Activated CD4-positive, alpha-beta T cell treated with anti-CD3 and anti-CD28 coated beads for 36 hours (primary cell): ENCODE measurements at regions not wholly inside any gene's neighbourhood (a gene's known extent, or its start where the extent isn't known, plus 50 kb on each side); places are given as distances from the start of the nearest gene placed in this dataset.

Experiments
- ATAC-seq: fragments of 200-7000 bp; cut with Tn5 transposase; one replicate; pipeline ENCODE4 v1.10.0; 2021; ENCODE audit warnings: mild to moderate bottlenecking, moderate library complexity
- CTCF ChIA-PET: fragments of 350-600 bp; sonication (Branson Sonifier 250); formaldehyde crosslinking; loops from one replicate; lab custom pipeline; 2021; ENCODE audit warnings: antibody characterized with exemption; lab: Charles Lee
- POLR2A ChIA-PET: fragments of 350-600 bp; sonication (Branson Sonifier 250); formaldehyde crosslinking; loops from one replicate; lab custom pipeline; 2021; ENCODE audit warnings: antibody characterized with exemption, inconsistent platforms; lab: Charles Lee
- DNase-seq: peaks from one replicate; pipeline ENCODE4 v3.0.0-alpha.2; 2020
- H3K27ac Mint-ChIP-seq: one replicate; pipeline ENCODE4 v1.8.0; 2021; ENCODE audit warnings: mixed read lengths
- H3K27me3 Mint-ChIP-seq: one replicate; pipeline ENCODE4 v1.8.0; 2021; ENCODE audit warnings: mixed read lengths
- H3K36me3 Mint-ChIP-seq: one replicate; pipeline ENCODE4 v1.8.0; 2021; ENCODE audit warnings: low read depth, mixed read lengths
- H3K4me1 Mint-ChIP-seq: one replicate; pipeline ENCODE4 v1.8.0; 2021; ENCODE audit warnings: mixed read lengths
- H3K4me3 Mint-ChIP-seq: one replicate; pipeline ENCODE4 v1.8.0; 2021; ENCODE audit warnings: mild to moderate bottlenecking, moderate library complexity, mixed read lengths
- H3K9me3 Mint-ChIP-seq: one replicate; pipeline ENCODE4 v1.8.0; 2021; ENCODE audit warnings: low read depth, mixed read lengths
- intact Hi-C, 2 experiments: fragments of 100-400 bp; cut with DNase I in 1 of 2; cut with micrococcal nuclease in 1 of 2; formaldehyde crosslinking; loops; one replicate each; pipeline versions ENCODE4 v1.14.2 to v1.15.1; 2022 to 2024; cut with DNase I, micrococcal nuclease

- Mint-ChIP-seq H3K4me3 (no peak overlapping the region), H3K36me3 (no peaks in the 10 kb centered on the region), H3K27me3 (peaks cover 6% of the 10 kb centered on the region), H3K4me1 (no peaks in the 10 kb centered on the region), H3K9me3 (no peaks in the 10 kb centered on the region), H3K27ac (no peak overlapping the region)
- intact Hi-C loops, result loop anchor here in 1 of 2 experiments (2.0 kb wide), 1 partner anchor 69 kb away; no protein-coding TSS in a partner anchor
- DNase-seq (no peak), ATAC-seq (no peak)
- CTCF ChIA-PET, result interaction anchor here (1.3 kb wide), 1 partner anchor 8 kb away, joined by 3 read pairs; no protein-coding TSS in a partner anchor
- POLR2A ChIA-PET, result no interaction called here
Observed at GRCh38 chr3:124491875-124492274, 238.4 kb upstream of the UMPS start.

GRCh38 chr3:124492824-124493223 is 237.4 kb upstream of the UMPS start:
- ChIA-PET POLR2A (no interaction called here), CTCF (no interaction called here)
- Mint-ChIP-seq H3K27ac (no peak overlapping the region), H3K4me1 (no peaks in the 10 kb centered on the region), H3K9me3 (no peaks in the 10 kb centered on the region), H3K4me3 (no peak overlapping the region), H3K27me3 (peaks cover 6% of the 10 kb centered on the region), H3K36me3 (no peaks in the 10 kb centered on the region)
- DNase-seq (peak; percentile 44), ATAC-seq (peak; percentile 55)
- intact Hi-C loops, result loop anchor here (1.0 to 2.0 kb wide), 2 partner anchors 57 to 68 kb away; no protein-coding TSS in a partner anchor

- intact Hi-C loops, result no loop called here
- Mint-ChIP-seq H3K27ac (no peak overlapping the region), H3K9me3 (no peaks in the 10 kb centered on the region), H3K4me1 (no peaks in the 10 kb centered on the region), H3K36me3 (no peaks in the 10 kb centered on the region), H3K27me3 (peaks cover 14% of the 10 kb centered on the region), H3K4me3 (no peak overlapping the region)
- CTCF ChIA-PET, result no interaction called here
- DNase-seq, result no peak
- ATAC-seq, result no peak
- POLR2A ChIA-PET, result no interaction called here
Observed at GRCh38 chr3:124496061-124496460, 234.2 kb upstream of the UMPS start.

- no peaks in the 10 kb centered on the region for H3K36me3 Mint-ChIP-seq
- no peak overlapping the region for H3K27ac Mint-ChIP-seq
- no peaks in the 10 kb centered on the region for H3K9me3 Mint-ChIP-seq
- ATAC-seq, result no peak
- H3K4me1 Mint-ChIP-seq, result no peaks in the 10 kb centered on the region
- peaks cover 23% of the 10 kb centered on the region for H3K27me3 Mint-ChIP-seq
- no peak for DNase-seq
- ChIA-PET POLR2A (no interaction called here), CTCF (no interaction called here)
- H3K4me3 Mint-ChIP-seq, result no peak overlapping the region
- intact Hi-C loops, result no loop called here
Observed at GRCh38 chr3:124497487-124497886, 232.8 kb upstream of the UMPS start.

- ChIA-PET POLR2A (no interaction called here), CTCF (interaction anchor here (0.7 to 1.2 kb wide), 2 partner anchors 9 to 702 kb away, joined by 3 read pairs; no protein-coding TSS in a partner anchor)
- H3K4me1 Mint-ChIP-seq, result no peaks in the 10 kb centered on the region
- no peak overlapping the region for H3K27ac Mint-ChIP-seq
- H3K36me3 Mint-ChIP-seq, result no peaks in the 10 kb centered on the region
- H3K27me3 Mint-ChIP-seq, result peaks cover 25% of the 10 kb centered on the region
- intact Hi-C loops, result no loop called here
- no peaks in the 10 kb centered on the region for H3K9me3 Mint-ChIP-seq
- no peak for ATAC-seq
- H3K4me3 Mint-ChIP-seq, result no peak overlapping the region
- no peak for DNase-seq
Observed at GRCh38 chr3:124498891-124499290, 231.4 kb upstream of the UMPS start.

- ChIA-PET POLR2A (no interaction called here), CTCF (no interaction called here)
- Mint-ChIP-seq H3K27ac (no peak overlapping the region), H3K9me3 (no peaks in the 10 kb centered on the region), H3K36me3 (no peaks in the 10 kb centered on the region), H3K27me3 (peaks cover 21% of the 10 kb centered on the region), H3K4me3 (no peak overlapping the region), H3K4me1 (no peaks in the 10 kb centered on the region)
- intact Hi-C loops, result no loop called here
- no peak for DNase-seq
- no peak for ATAC-seq
Observed at GRCh38 chr3:124504332-124505059, 225.8 kb upstream of the UMPS start.

- ATAC-seq, result no peak
- POLR2A ChIA-PET, result no interaction called here
- CTCF ChIA-PET, result no interaction called here
Observed at GRCh38 chr3:124509884-124510283, 220.4 kb upstream of the UMPS start.

GRCh38 chr3:124510290-124510689 is 220.0 kb upstream of the UMPS start:
- no peaks in the 10 kb centered on the region for H3K36me3 Mint-ChIP-seq
- H3K27ac Mint-ChIP-seq, result no peak overlapping the region
- no peak overlapping the region for H3K4me3 Mint-ChIP-seq
- POLR2A ChIA-PET, result no interaction called here
- ATAC-seq, result no peak
- H3K4me1 Mint-ChIP-seq, result no peaks in the 10 kb centered on the region
- H3K27me3 Mint-ChIP-seq, result peaks cover 18% of the 10 kb centered on the region
- H3K9me3 Mint-ChIP-seq, result no peaks in the 10 kb centered on the region
- no peak for DNase-seq
- CTCF ChIA-PET, result no interaction called here
- intact Hi-C loops, result no loop called here

More at GRCh38 chr3:124509884-124510283, 220.4 kb upstream of the UMPS start:
- H3K4me1 Mint-ChIP-seq, result no peaks in the 10 kb centered on the region
- H3K9me3 Mint-ChIP-seq, result no peaks in the 10 kb centered on the region
- peaks cover 18% of the 10 kb centered on the region for H3K27me3 Mint-ChIP-seq
- no peak overlapping the region for H3K4me3 Mint-ChIP-seq
- no peak overlapping the region for H3K27ac Mint-ChIP-seq
- intact Hi-C loops, result no loop called here
- H3K36me3 Mint-ChIP-seq, result no peaks in the 10 kb centered on the region
- DNase-seq, result no peak

- H3K4me3 Mint-ChIP-seq, result no peak overlapping the region
- CTCF ChIA-PET, result no interaction called here
- peaks cover 21% of the 10 kb centered on the region for H3K27me3 Mint-ChIP-seq
- intact Hi-C loops, result no loop called here
- H3K4me1 Mint-ChIP-seq, result no peaks in the 10 kb centered on the region
- ATAC-seq (no peak), DNase-seq (no peak)
- no peak overlapping the region for H3K27ac Mint-ChIP-seq
- H3K9me3 Mint-ChIP-seq, result no peaks in the 10 kb centered on the region
- H3K36me3 Mint-ChIP-seq, result no peaks in the 10 kb centered on the region
- POLR2A ChIA-PET, result no interaction called here
Observed at GRCh38 chr3:124512881-124513609, 217.2 kb upstream of the UMPS start.

GRCh38 chr3:124513610-124513997 is 216.6 kb upstream of the UMPS start:
- Mint-ChIP-seq H3K27ac (no peak overlapping the region), H3K27me3 (peaks cover 21% of the 10 kb centered on the region), H3K4me3 (no peak overlapping the region), H3K36me3 (no peaks in the 10 kb centered on the region), H3K4me1 (no peaks in the 10 kb centered on the region), H3K9me3 (no peaks in the 10 kb centered on the region)
- ChIA-PET CTCF (no interaction called here), POLR2A (no interaction called here)
- intact Hi-C loops, result no loop called here
- no peak for ATAC-seq
- DNase-seq, result no peak

- DNase-seq, result no peak
- CTCF ChIA-PET, result no interaction called here
- intact Hi-C loops, result no loop called here
- Mint-ChIP-seq H3K27me3 (peaks cover 24% of the 10 kb centered on the region), H3K27ac (no peak overlapping the region), H3K9me3 (no peaks in the 10 kb centered on the region), H3K4me3 (no peak overlapping the region), H3K36me3 (no peaks in the 10 kb centered on the region), H3K4me1 (no peaks in the 10 kb centered on the region)
- ATAC-seq, result no peak
- POLR2A ChIA-PET, result no interaction called here
Observed at GRCh38 chr3:124514683-124515082, 215.6 kb upstream of the UMPS start.

GRCh38 chr3:124516333-124516732 is 213.9 kb upstream of the UMPS start:
- Mint-ChIP-seq H3K27me3 (peaks cover 20% of the 10 kb centered on the region), H3K36me3 (no peaks in the 10 kb centered on the region), H3K9me3 (no peaks in the 10 kb centered on the region), H3K4me3 (no peak overlapping the region), H3K4me1 (no peaks in the 10 kb centered on the region), H3K27ac (no peak overlapping the region)
- intact Hi-C loops, result no loop called here
- ChIA-PET CTCF (interaction anchor here (1.0 kb wide), 1 partner anchor 28 kb away, joined by 3 read pairs; no protein-coding TSS in a partner anchor), POLR2A (no interaction called here)
- no peak for ATAC-seq
- no peak for DNase-seq
